CD14-positive monocyte (primary cell): ENCODE measurements at regions not wholly inside any gene's neighbourhood (a gene's known extent, or its start where the extent isn't known, plus 50 kb on each side); places are given as distances from the start of the nearest gene placed in this dataset.

Source experiments
- DNase-seq, 3 donors: peaks; one replicate each; pipeline ENCODE4 v3.0.0-alpha.2; 2011 to 2022
- H2AFZ ChIP-seq: 2 replicates; pipeline ENCODE4 v1.6.0; 2012; ENCODE audit warnings: mild to moderate bottlenecking, low read depth, low read length, inconsistent platforms; ENCODE audit not compliant: insufficient read depth, poor library complexity, severe bottlenecking
- H3K27ac ChIP-seq, 2 donors: 1 replicate in 1 of 2; 2 replicates in 1 of 2; pipeline ENCODE4 v1.5.1; 2012 to 2013; ENCODE audit warnings: low read length in 2 of 2, control low read depth in 1 of 2, inconsistent platforms in 1 of 2, low read depth in 1 of 2, mild to moderate bottlenecking in 1 of 2
- H3K27me3 ChIP-seq, 2 donors: one replicate each; pipeline versions ENCODE4 v1.6.0 to v1.6.1; 2011 to 2013; ENCODE audit warnings: low read length in 2 of 2; ENCODE audit not compliant: control insufficient read depth in 2 of 2, insufficient read depth in 2 of 2
- H3K36me3 ChIP-seq, 2 donors: replicated peaks in 1 of 2; 1 replicate in 1 of 2; 2 replicates in 1 of 2; pipeline versions ENCODE4 v1.5.1 to v1.6.1; 2012 to 2013; ENCODE audit warnings: low read length in 2 of 2, control low read depth in 1 of 2, inconsistent platforms in 1 of 2, mild to moderate bottlenecking in 1 of 2; ENCODE audit not compliant: insufficient read depth in 2 of 2, control insufficient read depth in 1 of 2
- H3K4me1 ChIP-seq, 2 donors: 1 replicate in 1 of 2; 2 replicates in 1 of 2; pipeline versions ENCODE4 v1.5.1 to v1.6.1; 2012 to 2013; ENCODE audit warnings: low read length in 2 of 2, control low read depth in 1 of 2, inconsistent platforms in 1 of 2, mild to moderate bottlenecking in 1 of 2, moderate library complexity in 1 of 2; ENCODE audit not compliant: insufficient read depth in 2 of 2, control insufficient read depth in 1 of 2
- H3K4me2 ChIP-seq: replicated peaks from 2 replicates; pipeline ENCODE3; 2012; ENCODE audit warnings: low read length, moderate library complexity, mild to moderate bottlenecking; ENCODE audit not compliant: poor library complexity, severe bottlenecking; ENCODE audit errors: extremely low read depth
- H3K4me3 ChIP-seq, 3 experiments: fragments of 200-600 bp in 1 of 3; sonication (generic) in 1 of 3; replicated peaks in 1 of 3; 1 replicate in 2 of 3; 2 replicates in 1 of 3; pipeline ENCODE4 v1.5.1; 2011 to 2013; ENCODE audit warnings: low read length in 3 of 3, mild to moderate bottlenecking in 3 of 3, control low read depth in 2 of 3, low read depth in 2 of 3, inconsistent platforms in 1 of 3, moderate library complexity in 1 of 3
- H3K79me2 ChIP-seq: 2 replicates; pipeline ENCODE4 v1.6.0; 2012; ENCODE audit warnings: mild to moderate bottlenecking, control low read depth, inconsistent platforms, low read length, moderate library complexity; ENCODE audit not compliant: insufficient read depth
- H3K9ac ChIP-seq: 2 replicates; pipeline ENCODE4 v1.6.0; 2017; ENCODE audit warnings: low read length, mild to moderate bottlenecking; ENCODE audit not compliant: insufficient read depth, poor library complexity, severe bottlenecking
- H3K9me3 ChIP-seq, 2 donors: replicated peaks in 1 of 2; 1 replicate in 1 of 2; 2 replicates in 1 of 2; pipeline versions ENCODE4 v1.5.1 to v1.6.1; 2012 to 2013; ENCODE audit warnings: low read length in 2 of 2, control low read depth in 1 of 2; ENCODE audit not compliant: control insufficient read depth in 1 of 2, insufficient read depth in 1 of 2
- H4K20me1 ChIP-seq: 2 replicates; pipeline ENCODE4 v1.6.0; 2012; ENCODE audit warnings: mild to moderate bottlenecking, low read length, control low read depth, moderate library complexity; ENCODE audit not compliant: insufficient read depth
- H3K27ac Mint-ChIP-seq, 7 donors: one replicate each; pipeline ENCODE4 v1.8.0; 2020; ENCODE audit warnings: mild to moderate bottlenecking in 7 of 7, mixed read lengths in 7 of 7, moderate library complexity in 6 of 7, inconsistent platforms in 2 of 7
- H3K27me3 Mint-ChIP-seq, 3 donors: one replicate each; pipeline ENCODE4 v1.8.0; 2021 to 2022; ENCODE audit warnings: low read depth in 3 of 3, mild to moderate bottlenecking in 3 of 3, mixed read lengths in 3 of 3, moderate library complexity in 3 of 3, inconsistent platforms in 1 of 3
- H3K36me3 Mint-ChIP-seq, 2 donors: one replicate each; pipeline ENCODE4 v1.8.0; 2020; ENCODE audit warnings: mixed read lengths in 2 of 2, inconsistent platforms in 1 of 2, mild to moderate bottlenecking in 1 of 2
- H3K4me1 Mint-ChIP-seq: one replicate; pipeline ENCODE4 v1.8.0; 2020; ENCODE audit warnings: mild to moderate bottlenecking, mixed read lengths
- H3K4me3 Mint-ChIP-seq, 2 donors: one replicate each; pipeline ENCODE4 v1.8.0; 2020; ENCODE audit warnings: mild to moderate bottlenecking in 2 of 2, mixed read lengths in 2 of 2, moderate library complexity in 1 of 2
- H3K9me3 Mint-ChIP-seq, 7 donors: one replicate each; pipeline ENCODE4 v1.8.0; 2020 to 2022; ENCODE audit warnings: mixed read lengths in 7 of 7, mild to moderate bottlenecking in 6 of 7, moderate library complexity in 6 of 7, inconsistent platforms in 2 of 7
- WGBS: methylation state at CpG from one replicate; pipeline ENCODE4 v1.1.5; 2013; ENCODE audit warnings: missing lambda C conversion rate; ENCODE audit not compliant: insufficient coverage; 5-methylcytosine and 5-hydroxymethylcytosine counted together
- intact Hi-C, 2 donors: fragments of 100-400 bp; cut with micrococcal nuclease; formaldehyde crosslinking; loops; one replicate each; pipeline versions ENCODE4 v1.15.0 to v1.15.1; 2023
- TF ChIP-seq, protein P1 (sequence below): fragments of 200-600 bp; IDR thresholded peaks from one replicate; pipeline ENCODE4 v1.8.0; 2022; ENCODE audit warnings: antibody characterized with exemption, mild to moderate bottlenecking

DNA sequence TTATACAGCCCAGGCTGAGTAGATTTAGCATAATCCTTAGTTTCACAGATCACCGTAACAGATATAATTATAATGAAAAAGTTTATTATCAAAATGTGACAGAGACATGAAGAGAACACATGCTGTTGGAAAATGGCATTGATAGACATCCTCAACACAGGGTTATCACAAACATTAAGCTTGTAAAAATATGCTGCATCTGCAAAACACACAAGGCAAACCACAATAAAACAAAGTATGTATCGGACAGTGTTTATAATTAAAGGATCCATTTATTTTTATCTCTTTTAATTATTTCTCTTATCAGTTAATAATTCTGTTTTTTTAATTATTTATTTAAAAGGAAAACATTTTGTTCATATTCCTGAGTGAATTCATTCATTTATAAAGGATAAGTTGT, 829.9 kb upstream of the CDH9 start:
- no peak overlapping the region for H3K4me3 ChIP-seq
- no peaks in the 10 kb centered on the region for H3K4me1 Mint-ChIP-seq
- H3K27me3 ChIP-seq: no peaks in the 10 kb centered on the region
- H2AFZ ChIP-seq: no peak overlapping the region
- peaks cover 0 to 12% (median 4%) of the 10 kb centered on the region in 7 donors for H3K9me3 Mint-ChIP-seq
- no CpG with 5 or more reads among the region's 2 CpGs for WGBS
- H3K36me3 ChIP-seq: no peaks in the 10 kb centered on the region
- H3K36me3 Mint-ChIP-seq: no peaks in the 10 kb centered on the region
- H3K9ac ChIP-seq: no peak overlapping the region
- intact Hi-C loops: no loop called here
- H3K27ac ChIP-seq: no peak overlapping the region
- H3K4me3 Mint-ChIP-seq: no peak overlapping the region
- DNase-seq: no peak
- no peaks in the 10 kb centered on the region for H3K27me3 Mint-ChIP-seq
- H3K9me3 ChIP-seq: peaks cover 4 to 5% of the 10 kb centered on the region in 2 donors
- H3K27ac Mint-ChIP-seq: no peak overlapping the region
- no peak overlapping the region for H3K4me2 ChIP-seq
- H3K79me2 ChIP-seq: no peaks in the 10 kb centered on the region
- TF ChIP-seq, protein P1, sequence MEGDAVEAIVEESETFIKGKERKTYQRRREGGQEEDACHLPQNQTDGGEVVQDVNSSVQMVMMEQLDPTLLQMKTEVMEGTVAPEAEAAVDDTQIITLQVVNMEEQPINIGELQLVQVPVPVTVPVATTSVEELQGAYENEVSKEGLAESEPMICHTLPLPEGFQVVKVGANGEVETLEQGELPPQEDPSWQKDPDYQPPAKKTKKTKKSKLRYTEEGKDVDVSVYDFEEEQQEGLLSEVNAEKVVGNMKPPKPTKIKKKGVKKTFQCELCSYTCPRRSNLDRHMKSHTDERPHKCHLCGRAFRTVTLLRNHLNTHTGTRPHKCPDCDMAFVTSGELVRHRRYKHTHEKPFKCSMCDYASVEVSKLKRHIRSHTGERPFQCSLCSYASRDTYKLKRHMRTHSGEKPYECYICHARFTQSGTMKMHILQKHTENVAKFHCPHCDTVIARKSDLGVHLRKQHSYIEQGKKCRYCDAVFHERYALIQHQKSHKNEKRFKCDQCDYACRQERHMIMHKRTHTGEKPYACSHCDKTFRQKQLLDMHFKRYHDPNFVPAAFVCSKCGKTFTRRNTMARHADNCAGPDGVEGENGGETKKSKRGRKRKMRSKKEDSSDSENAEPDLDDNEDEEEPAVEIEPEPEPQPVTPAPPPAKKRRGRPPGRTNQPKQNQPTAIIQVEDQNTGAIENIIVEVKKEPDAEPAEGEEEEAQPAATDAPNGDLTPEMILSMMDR: no peak
- H3K4me1 ChIP-seq: no peaks in the 10 kb centered on the region
- no peaks in the 10 kb centered on the region for H4K20me1 ChIP-seq

GRCh38 chr5:27855491-27855890, 817.1 kb upstream of the CDH9 start:
- TF ChIP-seq, protein P1: no peak
- DNase-seq: no peak
- no peaks in the 10 kb centered on the region for H3K4me1 ChIP-seq
- H3K36me3 Mint-ChIP-seq: no peaks in the 10 kb centered on the region
- WGBS: no CpG with 5 or more reads among the region's 1 CpG
- peaks cover 0 to 5% of the 10 kb centered on the region in 2 donors for H3K9me3 ChIP-seq
- H3K27ac Mint-ChIP-seq: no peak overlapping the region
- no peak overlapping the region for H3K4me2 ChIP-seq
- intact Hi-C loops: no loop called here
- H2AFZ ChIP-seq: no peak overlapping the region
- no peaks in the 10 kb centered on the region for H3K27me3 ChIP-seq
- H3K36me3 ChIP-seq: no peaks in the 10 kb centered on the region
- peaks cover 0 to 8% (median 1%) of the 10 kb centered on the region in 7 donors for H3K9me3 Mint-ChIP-seq
- no peaks in the 10 kb centered on the region for H4K20me1 ChIP-seq
- no peak overlapping the region for H3K4me3 Mint-ChIP-seq
- H3K79me2 ChIP-seq: no peaks in the 10 kb centered on the region
- H3K4me3 ChIP-seq: no peak overlapping the region
- H3K4me1 Mint-ChIP-seq: no peaks in the 10 kb centered on the region
- no peak overlapping the region for H3K9ac ChIP-seq
- peaks cover 0 to 3% (median 0%) of the 10 kb centered on the region in 3 donors for H3K27me3 Mint-ChIP-seq
- no peak overlapping the region for H3K27ac ChIP-seq
